HEK293 (cell line): ENCODE measurements at regions not wholly inside any gene's neighbourhood (a gene's known extent, or its start where the extent isn't known, plus 50 kb on each side); places are given as distances from the start of the nearest gene placed in this dataset.

Experiments used
- CTCF ChIP-seq: fragments of 450-650 bp; formaldehyde crosslinking; IDR thresholded peaks from 2 replicates; pipeline ENCODE4 v1.5.1; 2016; ENCODE audit warnings: missing biosample characterization, missing genetic modification characterization
- GLIS1 ChIP-seq: fragments of 450-650 bp; formaldehyde crosslinking; IDR thresholded peaks from 2 replicates; pipeline ENCODE4 v1.5.1; 2016; ENCODE audit warnings: missing biosample characterization, missing genetic modification characterization
- SP2 ChIP-seq: fragments of 450-650 bp; formaldehyde crosslinking; IDR thresholded peaks from 2 replicates; pipeline ENCODE4 v1.5.1; 2016; ENCODE audit warnings: missing biosample characterization, missing genetic modification characterization
- WT1 ChIP-seq: fragments of 450-650 bp; formaldehyde crosslinking; IDR thresholded peaks from 2 replicates; pipeline ENCODE4 v1.5.1; 2016; ENCODE audit warnings: missing biosample characterization, missing genetic modification characterization
- ZBTB7A ChIP-seq: fragments of 450-650 bp; formaldehyde crosslinking; IDR thresholded peaks from 2 replicates; pipeline ENCODE4 v1.5.1; 2016; ENCODE audit warnings: low read depth, missing biosample characterization, missing genetic modification characterization
- ZNF174 ChIP-seq: fragments of 450-650 bp; formaldehyde crosslinking; IDR thresholded peaks from 2 replicates; pipeline ENCODE4 v1.5.0; 2017; ENCODE audit warnings: missing biosample characterization, mild to moderate bottlenecking, missing genetic modification characterization
- ZNF239 ChIP-seq: fragments of 450-650 bp; formaldehyde crosslinking; IDR thresholded peaks from 2 replicates; pipeline ENCODE4 v1.5.1; 2016; ENCODE audit warnings: missing biosample characterization, missing genetic modification characterization
- ZNF560 ChIP-seq: fragments of 450-650 bp; formaldehyde crosslinking; IDR thresholded peaks from 2 replicates; pipeline ENCODE4 v1.5.1; 2017; ENCODE audit warnings: missing biosample characterization, missing genetic modification characterization, borderline replicate concordance

- no peak for TF ChIP-seq ZNF560
- no peak for TF ChIP-seq SP2
- TF ChIP-seq CTCF: no peak
- TF ChIP-seq WT1 (tag by site-specific recombination): no peak
- no peak for TF ChIP-seq GLIS1
- no peak for TF ChIP-seq ZBTB7A (tag by site-specific recombination)
- TF ChIP-seq ZNF239 (tag by site-specific recombination): no peak
- no peak for TF ChIP-seq ZNF174
Measured at GRCh38 chr5:117461403-117461802, 886.8 kb upstream of the SEMA6A start.
